ENCODE measurements at regions not wholly inside any gene's neighbourhood (a gene's known extent, or its start where the extent isn't known, plus 50 kb on each side); places are given as distances from the start of the nearest gene placed in this dataset.

DNA sequence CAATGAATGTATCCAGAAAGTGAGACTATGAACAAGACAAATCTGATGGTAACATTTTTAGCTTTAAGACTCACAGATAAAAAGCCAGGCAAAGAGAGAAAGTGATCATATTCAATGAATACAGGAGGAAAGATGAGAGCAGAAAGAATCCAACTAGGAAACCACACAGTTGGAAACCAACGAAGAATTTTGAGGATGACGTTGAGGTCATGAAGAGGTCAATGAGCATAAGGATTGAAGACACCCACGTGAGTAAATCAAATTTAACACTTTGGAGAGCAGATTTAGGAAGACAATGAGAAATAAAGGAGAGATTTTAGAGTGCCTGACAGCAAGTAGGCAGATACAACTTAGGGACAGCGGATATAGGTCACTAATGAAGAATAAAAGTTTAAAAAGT, 948.1 kb downstream of the KCNJ2 start:
- Histone ChIP-seq H3K27me3 (no peaks in the 10 kb centered on the region), H3K4me3 (no peak overlapping the region), H3K4me1 (no peaks in the 10 kb centered on the region), H3K9me3 (no peaks in the 10 kb centered on the region), H3K36me3 (no peaks in the 10 kb centered on the region), H3K27ac (no peak overlapping the region)
- no peak for TF ChIP-seq POLR2A (IDR thresholded peaks at IDR 0.05)
- TF ChIP-seq, protein P1, sequence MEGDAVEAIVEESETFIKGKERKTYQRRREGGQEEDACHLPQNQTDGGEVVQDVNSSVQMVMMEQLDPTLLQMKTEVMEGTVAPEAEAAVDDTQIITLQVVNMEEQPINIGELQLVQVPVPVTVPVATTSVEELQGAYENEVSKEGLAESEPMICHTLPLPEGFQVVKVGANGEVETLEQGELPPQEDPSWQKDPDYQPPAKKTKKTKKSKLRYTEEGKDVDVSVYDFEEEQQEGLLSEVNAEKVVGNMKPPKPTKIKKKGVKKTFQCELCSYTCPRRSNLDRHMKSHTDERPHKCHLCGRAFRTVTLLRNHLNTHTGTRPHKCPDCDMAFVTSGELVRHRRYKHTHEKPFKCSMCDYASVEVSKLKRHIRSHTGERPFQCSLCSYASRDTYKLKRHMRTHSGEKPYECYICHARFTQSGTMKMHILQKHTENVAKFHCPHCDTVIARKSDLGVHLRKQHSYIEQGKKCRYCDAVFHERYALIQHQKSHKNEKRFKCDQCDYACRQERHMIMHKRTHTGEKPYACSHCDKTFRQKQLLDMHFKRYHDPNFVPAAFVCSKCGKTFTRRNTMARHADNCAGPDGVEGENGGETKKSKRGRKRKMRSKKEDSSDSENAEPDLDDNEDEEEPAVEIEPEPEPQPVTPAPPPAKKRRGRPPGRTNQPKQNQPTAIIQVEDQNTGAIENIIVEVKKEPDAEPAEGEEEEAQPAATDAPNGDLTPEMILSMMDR (IDR thresholded peaks at IDR 0.05): no peak
- no peak for DNase-seq

DNA sequence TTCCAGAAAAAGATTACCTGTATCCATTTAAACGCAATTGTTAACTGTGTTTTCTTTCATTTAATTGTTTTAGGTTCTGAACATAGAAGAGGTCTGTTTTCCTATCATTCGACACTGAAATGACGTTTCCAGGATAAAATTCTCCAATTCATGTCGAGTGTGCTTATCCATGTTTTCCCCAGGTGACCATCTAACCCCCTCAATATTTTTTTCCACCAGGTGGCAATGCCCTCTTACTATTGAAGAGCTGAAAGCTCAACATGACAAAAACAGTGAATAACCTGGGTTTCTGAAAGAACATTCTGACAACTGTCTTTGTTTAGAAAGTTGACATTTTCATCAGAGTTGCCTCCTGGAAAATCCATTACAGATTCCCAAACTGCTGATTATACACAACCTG, 948.7 kb downstream of the KCNJ2 start:
- no peaks in the 10 kb centered on the region for H3K27me3 ChIP-seq
- no peak for DNase-seq
- H3K36me3 ChIP-seq: no peaks in the 10 kb centered on the region
- H3K4me1 ChIP-seq: no peaks in the 10 kb centered on the region
- no peak for TF ChIP-seq POLR2A (IDR thresholded peaks at IDR 0.05)
- TF ChIP-seq, protein P1 (IDR thresholded peaks at IDR 0.05): peak in 3 of 6 experiments; percentile 53 to 61 (median 59)
- no peak overlapping the region for H3K4me3 ChIP-seq
- H3K9me3 ChIP-seq: no peaks in the 10 kb centered on the region
- no peak overlapping the region for H3K27ac ChIP-seq

DNA sequence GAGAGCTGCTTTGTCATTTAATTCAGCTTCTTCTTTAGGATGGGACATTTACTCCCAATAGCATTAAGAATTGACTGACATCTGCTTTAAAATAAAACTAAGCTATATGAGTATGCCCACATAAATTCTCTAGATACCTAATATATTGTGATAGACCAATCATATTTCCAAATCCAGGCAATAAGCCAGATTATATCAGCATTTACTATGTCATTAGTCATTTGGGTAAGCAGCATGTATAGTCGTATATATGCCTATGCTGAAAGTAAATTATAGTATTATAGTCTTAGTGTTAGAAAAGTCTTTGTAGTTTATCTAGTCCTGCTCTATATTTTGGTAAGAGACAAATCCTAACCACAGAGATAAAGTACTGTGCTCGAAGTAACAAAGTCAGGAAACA, 958.1 kb downstream of the KCNJ2 start:
- no peaks in the 10 kb centered on the region for H3K4me1 ChIP-seq
- no peaks in the 10 kb centered on the region for H3K36me3 ChIP-seq
- H3K4me3 ChIP-seq: no peak overlapping the region
- no peak for TF ChIP-seq POLR2A (IDR thresholded peaks at IDR 0.05)
- TF ChIP-seq, protein P1 (IDR thresholded peaks at IDR 0.05): no peak
- DNase-seq: no peak
- no peak overlapping the region for H3K27ac ChIP-seq
- H3K9me3 ChIP-seq: no peaks in the 10 kb centered on the region
- no peaks in the 10 kb centered on the region for H3K27me3 ChIP-seq

DNA sequence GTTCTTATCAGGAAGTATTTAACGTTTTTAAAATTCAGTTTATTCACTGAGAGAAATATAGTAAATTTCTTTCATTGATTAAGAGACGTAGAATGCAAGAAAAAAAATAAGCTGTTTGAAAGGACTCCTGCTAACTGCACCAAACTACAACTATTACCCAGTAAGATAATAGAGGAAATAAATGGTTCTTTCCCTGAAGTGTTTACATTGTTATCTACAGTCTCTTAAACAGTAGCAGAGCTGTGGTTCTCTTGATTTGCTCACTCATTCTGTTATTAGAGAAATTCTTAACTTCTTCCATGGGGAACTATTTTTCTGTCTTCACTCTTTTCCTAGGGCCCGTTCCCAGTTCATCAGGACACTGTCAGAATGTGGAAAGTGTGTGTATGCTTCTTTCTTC, 973.0 kb downstream of the KCNJ2 start:
- TF ChIP-seq, protein P1 (IDR thresholded peaks at IDR 0.05): no peak
- TF ChIP-seq POLR2A (IDR thresholded peaks at IDR 0.05): no peak

DNA sequence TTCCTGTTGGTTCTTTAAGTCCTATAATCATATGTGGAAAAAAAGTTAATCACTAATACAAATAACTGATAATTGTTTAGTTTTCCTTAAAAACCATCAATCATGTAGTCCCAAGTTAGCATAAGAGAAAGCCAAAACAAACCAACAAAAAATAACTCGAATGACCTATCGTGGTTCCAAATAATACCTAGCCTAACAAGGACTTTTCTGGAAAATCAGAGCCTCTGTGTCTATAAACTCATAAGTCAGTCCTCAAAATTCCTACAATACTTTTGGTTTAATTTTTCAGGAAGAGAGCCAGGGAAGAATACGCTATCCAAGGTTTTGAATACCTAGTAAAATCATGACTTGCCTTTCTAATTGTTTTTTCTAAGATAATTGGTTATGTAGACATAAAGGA, 975.3 kb upstream of the SOX9 start:
- H3K27me3 ChIP-seq: no peaks in the 10 kb centered on the region
- TF ChIP-seq POLR2A (IDR thresholded peaks at IDR 0.05): no peak
- TF ChIP-seq, protein P1 (IDR thresholded peaks at IDR 0.05): no peak
- H3K36me3 ChIP-seq: no peaks in the 10 kb centered on the region
- H3K4me3 ChIP-seq: no peak overlapping the region
- no peak overlapping the region for H3K27ac ChIP-seq
- no peaks in the 10 kb centered on the region for H3K9me3 ChIP-seq
- no peak for DNase-seq
- H3K4me1 ChIP-seq: no peaks in the 10 kb centered on the region

More for the DNA sequence above, 973.0 kb downstream of the KCNJ2 start:
- H3K9me3 ChIP-seq: no peaks in the 10 kb centered on the region
- H3K4me3 ChIP-seq: no peak overlapping the region
- H3K27ac ChIP-seq: no peak overlapping the region
- no peak for DNase-seq
- no peaks in the 10 kb centered on the region for H3K36me3 ChIP-seq
- no peaks in the 10 kb centered on the region for H3K4me1 ChIP-seq
- no peaks in the 10 kb centered on the region for H3K27me3 ChIP-seq

DNA sequence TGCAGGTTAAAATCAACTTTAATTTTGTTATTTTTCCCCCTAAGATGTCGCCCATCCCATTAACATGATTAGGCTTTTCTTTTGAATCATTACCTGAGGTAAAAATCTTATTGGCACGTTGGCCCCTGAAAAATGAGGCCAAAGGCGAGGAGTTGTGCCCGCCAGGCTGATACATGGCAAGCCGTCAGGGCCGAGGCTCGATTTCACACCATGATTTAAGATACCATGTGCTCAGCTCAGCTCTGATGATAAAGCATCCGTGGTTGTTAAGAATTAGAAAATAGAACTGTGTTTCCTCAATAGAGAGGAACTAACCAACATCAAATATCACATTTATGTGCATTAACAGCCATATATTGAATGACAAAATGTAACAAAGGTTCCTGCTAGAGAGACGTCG, 972.9 kb upstream of the SOX9 start:
- TF ChIP-seq, protein P1 (IDR thresholded peaks at IDR 0.05): no peak
- no peak for TF ChIP-seq POLR2A (IDR thresholded peaks at IDR 0.05)
- H3K4me3 ChIP-seq: no peak overlapping the region
- H3K4me1 ChIP-seq: no peaks in the 10 kb centered on the region
- DNase-seq: no peak
- no peaks in the 10 kb centered on the region for H3K27me3 ChIP-seq
- H3K9me3 ChIP-seq: no peaks in the 10 kb centered on the region
- H3K36me3 ChIP-seq: no peaks in the 10 kb centered on the region
- no peak overlapping the region for H3K27ac ChIP-seq

All from Peyer's patch (tissue), 4 donors.